Upper lobe of left lung (tissue), 4 donors: ENCODE measurements at regions not wholly inside any gene's neighbourhood (a gene's known extent, or its start where the extent isn't known, plus 50 kb on each side); places are given as distances from the start of the nearest gene placed in this dataset.

Experiments used
- EP300 ChIP-seq, 4 donors: sonication (generic); formaldehyde crosslinking; IDR thresholded peaks; one replicate each; pipeline ENCODE4 v1.5.1; 2017; ENCODE audit warnings: antibody characterized with exemption in 4 of 4, control low read depth in 2 of 4
- POLR2A ChIP-seq, 4 donors: fragments of 450-650 bp; IDR thresholded peaks; one replicate each; pipeline ENCODE4 v1.5.1; 2016 to 2017; ENCODE audit warnings: antibody characterized with exemption in 4 of 4, mild to moderate bottlenecking in 2 of 4
- TF ChIP-seq, protein P1 (sequence below), 6 experiments: fragments of 450-650 bp in 4 of 6; fragments of 200-600 bp in 2 of 6; sonication (generic) in 2 of 6; IDR thresholded peaks; one replicate each; pipeline ENCODE4 v1.5.1; 2016 to 2019; ENCODE audit warnings: antibody characterized with exemption in 6 of 6

DNA sequence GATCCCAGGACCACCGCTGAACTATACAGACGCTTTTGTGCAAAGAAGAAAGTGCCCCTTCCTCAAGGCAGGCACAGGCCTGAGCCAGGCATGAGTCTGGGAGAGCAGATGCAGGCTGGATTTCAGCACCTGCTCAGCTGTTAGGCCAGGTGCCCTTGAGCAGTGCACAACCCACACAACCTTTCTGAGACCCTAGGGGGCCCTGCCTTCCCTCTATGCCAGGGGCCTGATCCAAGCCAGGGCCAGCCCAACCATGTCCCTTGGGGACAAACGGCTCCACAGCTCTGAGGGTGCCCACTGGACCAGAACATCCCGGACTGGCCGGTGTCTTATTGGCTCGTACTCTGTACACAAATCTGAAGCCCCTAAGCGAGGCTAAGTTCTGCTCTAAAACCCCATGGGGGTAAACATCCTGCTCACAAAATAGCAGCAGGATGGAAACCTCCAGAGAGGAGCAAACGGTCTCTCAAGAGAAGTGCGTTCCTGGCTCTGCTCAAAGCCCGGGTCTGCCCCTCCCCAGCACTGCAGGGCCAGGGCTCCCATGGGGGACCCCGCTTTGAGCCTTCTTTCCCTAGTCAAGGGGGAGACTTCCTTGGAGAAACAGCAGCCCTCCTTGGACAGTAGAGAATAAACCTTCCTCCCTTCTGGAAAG is 275.1 kb downstream of the NPHP4 start:
- TF ChIP-seq POLR2A (IDR thresholded peaks at IDR 0.05), result no peak
- TF ChIP-seq, protein P1, sequence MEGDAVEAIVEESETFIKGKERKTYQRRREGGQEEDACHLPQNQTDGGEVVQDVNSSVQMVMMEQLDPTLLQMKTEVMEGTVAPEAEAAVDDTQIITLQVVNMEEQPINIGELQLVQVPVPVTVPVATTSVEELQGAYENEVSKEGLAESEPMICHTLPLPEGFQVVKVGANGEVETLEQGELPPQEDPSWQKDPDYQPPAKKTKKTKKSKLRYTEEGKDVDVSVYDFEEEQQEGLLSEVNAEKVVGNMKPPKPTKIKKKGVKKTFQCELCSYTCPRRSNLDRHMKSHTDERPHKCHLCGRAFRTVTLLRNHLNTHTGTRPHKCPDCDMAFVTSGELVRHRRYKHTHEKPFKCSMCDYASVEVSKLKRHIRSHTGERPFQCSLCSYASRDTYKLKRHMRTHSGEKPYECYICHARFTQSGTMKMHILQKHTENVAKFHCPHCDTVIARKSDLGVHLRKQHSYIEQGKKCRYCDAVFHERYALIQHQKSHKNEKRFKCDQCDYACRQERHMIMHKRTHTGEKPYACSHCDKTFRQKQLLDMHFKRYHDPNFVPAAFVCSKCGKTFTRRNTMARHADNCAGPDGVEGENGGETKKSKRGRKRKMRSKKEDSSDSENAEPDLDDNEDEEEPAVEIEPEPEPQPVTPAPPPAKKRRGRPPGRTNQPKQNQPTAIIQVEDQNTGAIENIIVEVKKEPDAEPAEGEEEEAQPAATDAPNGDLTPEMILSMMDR (IDR thresholded peaks at IDR 0.05), result no peak
- no peak for TF ChIP-seq EP300 (IDR thresholded peaks at IDR 0.05)
